Gastroesophageal sphincter (tissue), 4 donors: ENCODE measurements at regions not wholly inside any gene's neighbourhood (a gene's known extent, or its start where the extent isn't known, plus 50 kb on each side); places are given as distances from the start of the nearest gene placed in this dataset.

ENCODE experiments used
- ATAC-seq: fragments of 150-250 bp; one replicate; pipeline ENCODE4 v1.9.1; 2016; ENCODE audit warnings: mild to moderate bottlenecking, moderate library complexity
- H3K27ac ChIP-seq, 4 donors: fragments of 200-600 bp; sonication (generic) in 3 of 4; 1 replicate in 3 of 4; 2 replicates in 1 of 4; pipeline ENCODE4 v1.5.1; 2016 to 2019
- H3K27me3 ChIP-seq: fragments of 200-600 bp; sonication (generic); one replicate; pipeline ENCODE4 v1.5.1; 2019
- H3K36me3 ChIP-seq, 2 donors: fragments of 200-600 bp; sonication (generic); one replicate each; pipeline ENCODE4 v1.5.1; 2019; ENCODE audit warnings: control low read depth in 1 of 2
- H3K4me1 ChIP-seq, 3 donors: fragments of 200-600 bp; sonication (generic); 1 replicate in 2 of 3; 2 replicates in 1 of 3; pipeline ENCODE4 v1.5.1; 2016 to 2019; ENCODE audit warnings: control low read depth in 2 of 3
- H3K4me3 ChIP-seq, 2 donors: fragments of 200-600 bp; sonication (generic); one replicate each; pipeline ENCODE4 v1.5.1; 2019; ENCODE audit warnings: mild to moderate bottlenecking in 1 of 2, moderate library complexity in 1 of 2
- H3K9me3 ChIP-seq, 3 donors: fragments of 200-600 bp; sonication (generic); one replicate each; pipeline ENCODE4 v1.5.1; 2017 to 2019; ENCODE audit warnings: control low read depth in 2 of 3
- CTCF ChIP-seq, 4 experiments: fragments of 200-600 bp in 2 of 4; fragments of 450-650 bp in 2 of 4; sonication (generic) in 1 of 4; IDR thresholded peaks; one replicate each; pipeline ENCODE4 v1.5.1; 2017 to 2019; ENCODE audit warnings: antibody characterized with exemption in 4 of 4, mild to moderate bottlenecking in 2 of 4, moderate library complexity in 2 of 4
- EP300 ChIP-seq: sonication (generic); formaldehyde crosslinking; IDR thresholded peaks from one replicate; pipeline ENCODE4 v1.6.1; 2017; ENCODE audit warnings: antibody characterized with exemption, mild to moderate bottlenecking
- POLR2A ChIP-seq, 2 donors: fragments of 450-650 bp; IDR thresholded peaks; one replicate each; pipeline ENCODE4 v1.6.1; 2017; ENCODE audit warnings: antibody characterized with exemption in 2 of 2, mild to moderate bottlenecking in 2 of 2, moderate library complexity in 1 of 2
- POLR2AphosphoS5 ChIP-seq: sonication (generic); formaldehyde crosslinking; IDR thresholded peaks from one replicate; pipeline ENCODE4 v1.6.1; 2017; ENCODE audit warnings: antibody characterized with exemption
- WGBS, 2 donors: methylation state at CpG; one replicate each; pipeline ENCODE4 v1.1.5; 2018; ENCODE audit warnings: low coverage in 1 of 2; 5-methylcytosine and 5-hydroxymethylcytosine counted together

GRCh38 chr7:12111422-12112405, 99.4 kb upstream of the TMEM106B start:
- Histone ChIP-seq H3K27me3 (peaks cover 14% of the 10 kb centered on the region), H3K4me1 (peaks cover 0 to 7% (median 0%) of the 10 kb centered on the region in 3 donors), H3K27ac (peak overlapping the region in 1 of 4 donors; percentile 42), H3K36me3 (no peaks in the 10 kb centered on the region), H3K9me3 (no peaks in the 10 kb centered on the region), H3K4me3 (peak overlapping the region; percentile 27 to 44)
- TF ChIP-seq POLR2AphosphoS5 = no peak
- no peak for TF ChIP-seq POLR2A (IDR thresholded peaks at IDR 0.05)
- no peak for TF ChIP-seq CTCF (IDR thresholded peaks at IDR 0.05)
- no peak for TF ChIP-seq EP300
- peak; percentile 28 for ATAC-seq
- WGBS, 2 donors = 55 to 88% methylated on average over 2 of the region's 47 CpGs

GRCh38 chr7:12117170-12117569, 93.9 kb upstream of the TMEM106B start:
- Histone ChIP-seq H3K4me3 (no peak overlapping the region), H3K9me3 (no peaks in the 10 kb centered on the region), H3K27me3 (peaks cover 7% of the 10 kb centered on the region), H3K27ac (no peak overlapping the region), H3K36me3 (no peaks in the 10 kb centered on the region), H3K4me1 (no peaks in the 10 kb centered on the region)
- 72 to 95% methylated on average over 2 of the region's 2 CpGs for WGBS, 2 donors
- TF ChIP-seq POLR2A (IDR thresholded peaks at IDR 0.05) = no peak
- TF ChIP-seq CTCF (IDR thresholded peaks at IDR 0.05) = no peak
- TF ChIP-seq POLR2AphosphoS5 = no peak
- TF ChIP-seq EP300 = no peak
- ATAC-seq = no peak

GRCh38 chr7:12119620-12120303, 91.3 kb upstream of the TMEM106B start:
- H3K4me1 ChIP-seq = no peaks in the 10 kb centered on the region
- no peaks in the 10 kb centered on the region for H3K36me3 ChIP-seq
- no peaks in the 10 kb centered on the region for H3K27me3 ChIP-seq
- H3K9me3 ChIP-seq = no peaks in the 10 kb centered on the region
- TF ChIP-seq POLR2AphosphoS5 (no peak), CTCF (IDR thresholded peaks at IDR 0.05) (no peak), EP300 (no peak), POLR2A (IDR thresholded peaks at IDR 0.05) (no peak)
- whole genome bisulfite sequencing, 2 donors = 69 to 75% methylated on average over 4 of the region's 4 CpGs
- no peak overlapping the region for H3K4me3 ChIP-seq
- H3K27ac ChIP-seq = no peak overlapping the region
- no peak for ATAC-seq

GRCh38 chr7:12120632-12121031, 90.5 kb upstream of the TMEM106B start:
- no peaks in the 10 kb centered on the region for H3K27me3 ChIP-seq
- H3K4me3 ChIP-seq = no peak overlapping the region
- WGBS, 2 donors = 16 to 17% methylated on average over 1 of the region's 1 CpG
- H3K36me3 ChIP-seq = no peaks in the 10 kb centered on the region
- no peak for TF ChIP-seq POLR2A (IDR thresholded peaks at IDR 0.05)
- no peak overlapping the region for H3K27ac ChIP-seq
- no peak for ATAC-seq
- H3K4me1 ChIP-seq = no peaks in the 10 kb centered on the region
- no peaks in the 10 kb centered on the region for H3K9me3 ChIP-seq

GRCh38 chr7:12123172-12123571, 87.9 kb upstream of the TMEM106B start:
- no peak for TF ChIP-seq POLR2AphosphoS5
- no peak for TF ChIP-seq EP300
- TF ChIP-seq POLR2A (IDR thresholded peaks at IDR 0.05) = no peak
- TF ChIP-seq CTCF (IDR thresholded peaks at IDR 0.05) = no peak
- no peaks in the 10 kb centered on the region for H3K9me3 ChIP-seq
- H3K4me3 ChIP-seq = no peak overlapping the region
- H3K27ac ChIP-seq = no peak overlapping the region
- WGBS, 2 donors = 60 to 80% methylated on average over 1 of the region's 1 CpG
- H3K36me3 ChIP-seq = no peaks in the 10 kb centered on the region
- no peaks in the 10 kb centered on the region for H3K27me3 ChIP-seq
- H3K4me1 ChIP-seq = no peaks in the 10 kb centered on the region
- no peak for ATAC-seq
